Gastrocnemius medialis (tissue), 4 donors: ENCODE measurements at regions not wholly inside any gene's neighbourhood (a gene's known extent, or its start where the extent isn't known, plus 50 kb on each side); places are given as distances from the start of the nearest gene placed in this dataset.

Experiments
- CTCF ChIP-seq, 5 experiments: fragments of 450-650 bp in 3 of 5; fragments of 200-600 bp in 2 of 5; sonication (generic) in 2 of 5; IDR thresholded peaks in 4 of 5; conservative IDR thresholded peaks in 1 of 5; 1 replicate in 4 of 5; 2 replicates in 1 of 5; pipeline ENCODE4 v1.5.1; 2016 to 2019; ENCODE audit warnings: antibody characterized with exemption in 5 of 5, mild to moderate bottlenecking in 3 of 5, moderate library complexity in 3 of 5
- POLR2A ChIP-seq, 2 donors: fragments of 450-650 bp; IDR thresholded peaks; one replicate each; pipeline ENCODE4 v1.6.1; 2017; ENCODE audit warnings: antibody characterized with exemption in 2 of 2, mild to moderate bottlenecking in 2 of 2, moderate library complexity in 2 of 2

DNA sequence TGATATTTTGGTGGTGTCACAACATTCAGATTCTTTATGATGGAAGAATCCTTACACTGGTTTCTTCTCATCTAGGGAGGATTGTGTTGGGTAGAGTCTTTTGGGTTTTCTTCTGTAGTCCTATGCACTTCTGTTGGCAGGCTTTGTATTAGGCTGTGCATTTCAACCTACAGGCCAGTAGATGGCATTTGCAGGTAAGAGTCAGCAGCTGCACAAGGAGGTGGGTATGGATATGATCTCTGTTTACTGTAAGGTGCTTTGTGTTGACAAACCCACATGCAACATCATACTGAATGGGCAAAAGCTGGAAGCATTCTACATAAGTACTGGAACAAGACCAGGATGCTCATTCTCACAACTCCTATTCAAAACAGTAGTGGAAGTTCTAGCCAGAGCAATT, 656.8 kb downstream of the METTL4 start:
- TF ChIP-seq CTCF (IDR thresholded peaks at IDR 0.05 in 4 of 5, conservative IDR thresholded peaks at IDR 0.05 in 1 of 5), result no peak
- no peak for TF ChIP-seq POLR2A (IDR thresholded peaks at IDR 0.05)
